ENCODE measurements at regions not wholly inside any gene's neighbourhood (a gene's known extent, or its start where the extent isn't known, plus 50 kb on each side); places are given as distances from the start of the nearest gene placed in this dataset.

GRCh38 chr4:159021597-159022385 lies 81.1 kb upstream of the RAPGEF2 start:
- no peaks in the 10 kb centered on the region for H3K27me3 ChIP-seq
- intact Hi-C loops (cut with DNase I) = no loop called here
- H3K36me3 ChIP-seq = no peaks in the 10 kb centered on the region
- H3K27ac ChIP-seq = no peak overlapping the region
- no peak for DNase-seq (ENCODE audit: extremely low spot score in 2 of 2)
- H3K4me1 ChIP-seq = no peaks in the 10 kb centered on the region
- H3K9me3 ChIP-seq = no peaks in the 10 kb centered on the region
- no peak overlapping the region for H3K4me3 ChIP-seq
- TF ChIP-seq POLR2A (IDR thresholded peaks at IDR 0.05) = no peak
- TF ChIP-seq POLR2AphosphoS5 (IDR thresholded peaks at IDR 0.05; ENCODE audit: insufficient read depth in 1 of 2, low read depth in 1 of 2) = no peak
- no peak for TF ChIP-seq CTCF (IDR thresholded peaks at IDR 0.05)

- TF ChIP-seq POLR2AphosphoS5 (IDR thresholded peaks at IDR 0.05; ENCODE audit: insufficient read depth in 1 of 2, low read depth in 1 of 2) (no peak), CTCF (IDR thresholded peaks at IDR 0.05) (no peak), POLR2A (IDR thresholded peaks at IDR 0.05) (no peak)
- no peaks in the 10 kb centered on the region for H3K27me3 ChIP-seq
- no peak for DNase-seq (ENCODE audit: extremely low spot score in 2 of 2)
- no peak overlapping the region for H3K4me3 ChIP-seq
- H3K9me3 ChIP-seq = no peaks in the 10 kb centered on the region
- intact Hi-C loops (cut with DNase I) = no loop called here
- H3K4me1 ChIP-seq = no peaks in the 10 kb centered on the region
- no peak overlapping the region for H3K27ac ChIP-seq
- no peaks in the 10 kb centered on the region for H3K36me3 ChIP-seq
Measured at GRCh38 chr4:159023741-159024140, 79.1 kb upstream of the RAPGEF2 start.

- Histone ChIP-seq H3K27me3 (no peaks in the 10 kb centered on the region), H3K4me3 (no peak overlapping the region), H3K9me3 (no peaks in the 10 kb centered on the region), H3K36me3 (no peaks in the 10 kb centered on the region), H3K27ac (no peak overlapping the region), H3K4me1 (no peaks in the 10 kb centered on the region)
- intact Hi-C loops (cut with DNase I) = no loop called here
- no peak for DNase-seq (ENCODE audit: extremely low spot score in 2 of 2)
- TF ChIP-seq POLR2AphosphoS5 (IDR thresholded peaks at IDR 0.05; ENCODE audit: insufficient read depth in 1 of 2, low read depth in 1 of 2) = no peak
- no peak for TF ChIP-seq POLR2A (IDR thresholded peaks at IDR 0.05)
- no peak for TF ChIP-seq CTCF (IDR thresholded peaks at IDR 0.05)
Measured at GRCh38 chr4:159024266-159024665, 78.6 kb upstream of the RAPGEF2 start.

GRCh38 chr4:159024828-159025227 lies 78.1 kb upstream of the RAPGEF2 start:
- no peak for TF ChIP-seq POLR2AphosphoS5 (IDR thresholded peaks at IDR 0.05; ENCODE audit: insufficient read depth in 1 of 2, low read depth in 1 of 2)
- no peak for TF ChIP-seq CTCF (IDR thresholded peaks at IDR 0.05)
- no peak for TF ChIP-seq POLR2A (IDR thresholded peaks at IDR 0.05)
- Histone ChIP-seq H3K27ac (no peak overlapping the region), H3K4me1 (no peaks in the 10 kb centered on the region), H3K4me3 (no peak overlapping the region), H3K27me3 (no peaks in the 10 kb centered on the region), H3K9me3 (no peaks in the 10 kb centered on the region), H3K36me3 (no peaks in the 10 kb centered on the region)
- intact Hi-C loops (cut with DNase I) = no loop called here
- no peak for DNase-seq (ENCODE audit: extremely low spot score in 2 of 2)

- no peaks in the 10 kb centered on the region for H3K27me3 ChIP-seq
- no peaks in the 10 kb centered on the region for H3K4me1 ChIP-seq
- H3K4me3 ChIP-seq = no peak overlapping the region
- no peaks in the 10 kb centered on the region for H3K9me3 ChIP-seq
- H3K36me3 ChIP-seq = no peaks in the 10 kb centered on the region
- TF ChIP-seq POLR2AphosphoS5 (IDR thresholded peaks at IDR 0.05; ENCODE audit: insufficient read depth in 1 of 2, low read depth in 1 of 2) = no peak
- TF ChIP-seq CTCF (IDR thresholded peaks at IDR 0.05) = no peak
- TF ChIP-seq POLR2A (IDR thresholded peaks at IDR 0.05) = no peak
- intact Hi-C loops (cut with DNase I) = no loop called here
- no peak for DNase-seq (ENCODE audit: extremely low spot score in 2 of 2)
- no peak overlapping the region for H3K27ac ChIP-seq
Measured at GRCh38 chr4:159026329-159026728, 76.5 kb upstream of the RAPGEF2 start.

All from vagina (tissue), 2 donors.